CD14-positive monocyte (primary cell): ENCODE measurements at regions not wholly inside any gene's neighbourhood (a gene's known extent, or its start where the extent isn't known, plus 50 kb on each side); places are given as distances from the start of the nearest gene placed in this dataset. TPM values are rescaled to one million over a fixed set of nuclear protein-coding genes. Genes with fewer than 3 reads are reported as not detected.
"Not testable (repeated sequence)": the region's sequence is repeated elsewhere in the genome, so short reads cannot be mapped to it uniquely, and the experiment has no call there.

ENCODE experiments used
- DNase-seq, 3 donors: peaks; one replicate each; pipeline ENCODE4 v3.0.0-alpha.2; 2011 to 2022
- H2AFZ ChIP-seq: 2 replicates; pipeline ENCODE4 v1.6.0; 2012; ENCODE audit warnings: mild to moderate bottlenecking, low read depth, low read length, inconsistent platforms; ENCODE audit not compliant: insufficient read depth, poor library complexity, severe bottlenecking
- H3K27ac ChIP-seq, 2 donors: 1 replicate in 1 of 2; 2 replicates in 1 of 2; pipeline ENCODE4 v1.5.1; 2012 to 2013; ENCODE audit warnings: low read length in 2 of 2, control low read depth in 1 of 2, inconsistent platforms in 1 of 2, low read depth in 1 of 2, mild to moderate bottlenecking in 1 of 2
- H3K27me3 ChIP-seq, 2 donors: one replicate each; pipeline versions ENCODE4 v1.6.0 to v1.6.1; 2011 to 2013; ENCODE audit warnings: low read length in 2 of 2; ENCODE audit not compliant: control insufficient read depth in 2 of 2, insufficient read depth in 2 of 2
- H3K36me3 ChIP-seq, 2 donors: replicated peaks in 1 of 2; 1 replicate in 1 of 2; 2 replicates in 1 of 2; pipeline versions ENCODE4 v1.5.1 to v1.6.1; 2012 to 2013; ENCODE audit warnings: low read length in 2 of 2, control low read depth in 1 of 2, inconsistent platforms in 1 of 2, mild to moderate bottlenecking in 1 of 2; ENCODE audit not compliant: insufficient read depth in 2 of 2, control insufficient read depth in 1 of 2
- H3K4me1 ChIP-seq, 2 donors: 1 replicate in 1 of 2; 2 replicates in 1 of 2; pipeline versions ENCODE4 v1.5.1 to v1.6.1; 2012 to 2013; ENCODE audit warnings: low read length in 2 of 2, control low read depth in 1 of 2, inconsistent platforms in 1 of 2, mild to moderate bottlenecking in 1 of 2, moderate library complexity in 1 of 2; ENCODE audit not compliant: insufficient read depth in 2 of 2, control insufficient read depth in 1 of 2
- H3K4me2 ChIP-seq: replicated peaks from 2 replicates; pipeline ENCODE3; 2012; ENCODE audit warnings: low read length, moderate library complexity, mild to moderate bottlenecking; ENCODE audit not compliant: poor library complexity, severe bottlenecking; ENCODE audit errors: extremely low read depth
- H3K4me3 ChIP-seq, 3 experiments: fragments of 200-600 bp in 1 of 3; sonication (generic) in 1 of 3; replicated peaks in 1 of 3; 1 replicate in 2 of 3; 2 replicates in 1 of 3; pipeline ENCODE4 v1.5.1; 2011 to 2013; ENCODE audit warnings: low read length in 3 of 3, mild to moderate bottlenecking in 3 of 3, control low read depth in 2 of 3, low read depth in 2 of 3, inconsistent platforms in 1 of 3, moderate library complexity in 1 of 3
- H3K79me2 ChIP-seq: 2 replicates; pipeline ENCODE4 v1.6.0; 2012; ENCODE audit warnings: mild to moderate bottlenecking, control low read depth, inconsistent platforms, low read length, moderate library complexity; ENCODE audit not compliant: insufficient read depth
- H3K9ac ChIP-seq: 2 replicates; pipeline ENCODE4 v1.6.0; 2017; ENCODE audit warnings: low read length, mild to moderate bottlenecking; ENCODE audit not compliant: insufficient read depth, poor library complexity, severe bottlenecking
- H3K9me3 ChIP-seq, 2 donors: replicated peaks in 1 of 2; 1 replicate in 1 of 2; 2 replicates in 1 of 2; pipeline versions ENCODE4 v1.5.1 to v1.6.1; 2012 to 2013; ENCODE audit warnings: low read length in 2 of 2, control low read depth in 1 of 2; ENCODE audit not compliant: control insufficient read depth in 1 of 2, insufficient read depth in 1 of 2
- H4K20me1 ChIP-seq: 2 replicates; pipeline ENCODE4 v1.6.0; 2012; ENCODE audit warnings: mild to moderate bottlenecking, low read length, control low read depth, moderate library complexity; ENCODE audit not compliant: insufficient read depth
- H3K27ac Mint-ChIP-seq, 7 donors: one replicate each; pipeline ENCODE4 v1.8.0; 2020; ENCODE audit warnings: mild to moderate bottlenecking in 7 of 7, mixed read lengths in 7 of 7, moderate library complexity in 6 of 7, inconsistent platforms in 2 of 7
- H3K27me3 Mint-ChIP-seq, 3 donors: one replicate each; pipeline ENCODE4 v1.8.0; 2021 to 2022; ENCODE audit warnings: low read depth in 3 of 3, mild to moderate bottlenecking in 3 of 3, mixed read lengths in 3 of 3, moderate library complexity in 3 of 3, inconsistent platforms in 1 of 3
- H3K36me3 Mint-ChIP-seq, 2 donors: one replicate each; pipeline ENCODE4 v1.8.0; 2020; ENCODE audit warnings: mixed read lengths in 2 of 2, inconsistent platforms in 1 of 2, mild to moderate bottlenecking in 1 of 2
- H3K4me1 Mint-ChIP-seq: one replicate; pipeline ENCODE4 v1.8.0; 2020; ENCODE audit warnings: mild to moderate bottlenecking, mixed read lengths
- H3K4me3 Mint-ChIP-seq, 2 donors: one replicate each; pipeline ENCODE4 v1.8.0; 2020; ENCODE audit warnings: mild to moderate bottlenecking in 2 of 2, mixed read lengths in 2 of 2, moderate library complexity in 1 of 2
- H3K9me3 Mint-ChIP-seq, 7 donors: one replicate each; pipeline ENCODE4 v1.8.0; 2020 to 2022; ENCODE audit warnings: mixed read lengths in 7 of 7, mild to moderate bottlenecking in 6 of 7, moderate library complexity in 6 of 7, inconsistent platforms in 2 of 7
- WGBS: methylation state at CpG from one replicate; pipeline ENCODE4 v1.1.5; 2013; ENCODE audit warnings: missing lambda C conversion rate; ENCODE audit not compliant: insufficient coverage; 5-methylcytosine and 5-hydroxymethylcytosine counted together
- intact Hi-C, 2 donors: fragments of 100-400 bp; cut with micrococcal nuclease; formaldehyde crosslinking; loops; one replicate each; pipeline versions ENCODE4 v1.15.0 to v1.15.1; 2023
- small RNA-seq: library from RNA; depleted of rRNA; stranded (forward); fragments of <200 nt; gene quantifications from one replicate; pipeline ENCODE3, GENCODE V24; 2012; ENCODE audit warnings: low read depth; ENCODE audit not compliant: insufficient read length

- H3K9me3 ChIP-seq, H3K79me2 ChIP-seq, H3K9ac ChIP-seq, H3K4me1 Mint-ChIP-seq, H3K27ac Mint-ChIP-seq, H3K4me3 Mint-ChIP-seq, H3K27ac ChIP-seq, H3K9me3 Mint-ChIP-seq, intact Hi-C loops, H3K4me3 ChIP-seq, H3K4me2 ChIP-seq, H2AFZ ChIP-seq, H3K4me1 ChIP-seq, H4K20me1 ChIP-seq, H3K36me3 ChIP-seq, DNase-seq, H3K27me3 ChIP-seq, H3K27me3 Mint-ChIP-seq, H3K36me3 Mint-ChIP-seq: not testable (repeated sequence)
- WGBS, result no CpG with 5 or more reads among the region's 3 CpGs
Measured at GRCh38 chr1:149728598-149728997, 53.9 kb upstream of the FCGR1A start.

Small RNA genes lying in the stretch of these regions (small RNA-seq; reads per million reads assigned to genes)
- 103 reads per million, percentile 96 among the genes with 10 or more reads in this experiment for gene RF00003
- gene RNU1-68P, result not detected
